Lung microvascular endothelial cell (primary cell): ENCODE measurements at regions not wholly inside any gene's neighbourhood (a gene's known extent, or its start where the extent isn't known, plus 50 kb on each side); places are given as distances from the start of the nearest gene placed in this dataset.
"Not testable (repeated sequence)": the region's sequence is repeated elsewhere in the genome, so short reads cannot be mapped to it uniquely, and the experiment has no call there.

Experiments
- DNase-seq, 2 donors: peaks; one replicate each; pipeline versions ENCODE4 v3.0.0 to v3.0.0-alpha.2; 2010; ENCODE audit warnings: low read depth in 2 of 2

- no peak for DNase-seq
These were observed 120.9 kb downstream of the TMEM168 start for GRCh38 chr7:112669306-112669705.

DNA sequence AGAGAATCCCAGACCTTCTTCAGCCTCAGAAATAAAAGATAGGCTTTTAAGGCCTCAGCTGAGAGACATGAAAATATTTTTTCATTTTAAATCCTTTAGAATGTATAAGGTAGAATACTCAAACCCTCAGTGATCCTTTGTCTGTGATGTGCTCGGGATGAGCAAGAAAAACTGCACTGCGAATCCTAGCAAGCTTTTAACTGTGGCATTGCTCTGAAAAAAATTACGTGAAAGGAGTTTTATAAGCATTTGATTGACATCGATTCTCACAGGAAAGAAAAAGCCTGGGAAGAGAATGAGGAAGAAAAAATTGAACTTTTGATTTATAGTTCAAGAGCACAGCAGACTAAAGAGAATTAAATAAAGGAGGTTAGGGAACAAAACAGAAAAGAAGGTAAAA lies 120.0 kb downstream of the TMEM168 start:
- no peak for DNase-seq

GRCh38 chr7:112678626-112679025 lies 111.6 kb downstream of the TMEM168 start:
- DNase-seq: no peak

GRCh38 chr7:112689466-112690177 lies 100.6 kb downstream of the TMEM168 start:
- DNase-seq: not testable (repeated sequence)

DNA sequence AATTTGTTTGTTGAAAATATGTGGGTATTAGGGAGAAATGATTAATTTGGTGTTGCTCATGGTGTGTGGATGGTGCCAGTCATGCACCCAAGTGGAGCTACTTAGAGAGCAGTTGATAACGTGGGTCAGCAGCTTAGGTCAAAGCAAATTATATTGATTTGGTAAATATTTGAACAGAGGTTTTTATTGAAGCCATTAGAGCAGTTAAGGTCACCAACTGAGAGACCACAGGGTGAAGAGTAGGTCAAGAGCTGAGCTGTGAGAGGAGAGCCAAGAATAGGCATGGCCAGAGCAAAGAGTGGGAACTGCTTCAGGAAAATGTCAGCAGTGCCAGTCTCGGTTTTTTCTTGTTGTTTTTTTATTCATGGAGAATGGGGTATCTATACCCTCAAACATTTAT lies 97.9 kb downstream of the TMEM168 start:
- DNase-seq: no peak

GRCh38 chr7:112697211-112697610 lies 93.0 kb downstream of the TMEM168 start:
- not testable (repeated sequence) for DNase-seq

GRCh38 chr7:112699725-112700513 lies 90.3 kb downstream of the TMEM168 start:
- no peak for DNase-seq

GRCh38 chr7:112701456-112701855 lies 88.7 kb downstream of the TMEM168 start:
- no peak for DNase-seq

DNA sequence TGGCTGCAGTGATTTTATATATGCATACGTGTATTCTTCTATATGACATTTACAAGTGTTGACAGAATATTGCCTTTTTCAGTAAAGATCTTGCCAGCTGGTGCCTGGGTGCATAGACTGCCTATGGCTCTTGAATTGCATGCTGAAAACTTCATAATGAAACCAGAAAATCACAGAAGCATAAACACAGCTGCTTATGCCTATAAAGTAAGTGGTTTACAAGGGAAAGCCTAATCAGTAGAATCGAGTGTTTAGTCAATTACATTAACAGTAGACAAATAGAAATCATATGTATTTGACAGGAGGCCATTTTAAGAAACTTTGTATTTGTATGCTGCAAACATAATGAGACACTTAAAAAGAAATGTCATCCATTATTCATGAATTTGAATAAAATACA lies 82.5 kb downstream of the TMEM168 start:
- no peak for DNase-seq

GRCh38 chr7:112708236-112708635 lies 82.0 kb downstream of the TMEM168 start:
- no peak for DNase-seq
